Liver (tissue), 3 donors: ENCODE measurements at regions not wholly inside any gene's neighbourhood (a gene's known extent, or its start where the extent isn't known, plus 50 kb on each side); places are given as distances from the start of the nearest gene placed in this dataset.

ENCODE experiments used
- CTCF ChIP-seq: fragments of 150-350 bp; IDR thresholded peaks from 2 replicates; pipeline ENCODE4 v1.5.1; 2017; ENCODE audit warnings: improper control_type of control experiment, low read depth, low read length; ENCODE audit not compliant: missing input control
- REST ChIP-seq: IDR thresholded peaks from 2 replicates; pipeline ENCODE4 v1.6.1; 2016; ENCODE audit warnings: antibody characterized with exemption, mild to moderate bottlenecking
- RXRA ChIP-seq, 2 donors: IDR thresholded peaks; 2 replicates each; pipeline ENCODE4 v1.6.1; 2017 to 2018; ENCODE audit warnings: antibody characterized with exemption in 2 of 2, mild to moderate bottlenecking in 1 of 2
- donor health status: healthy.
- donor health status: healthy.

- TF ChIP-seq RXRA (IDR thresholded peaks at IDR 0.05), result no peak
- TF ChIP-seq CTCF, result no peak
- no peak for TF ChIP-seq REST
Measured at GRCh38 chr20:41748051-41748450, 129.9 kb upstream of the CHD6 start.
